HG03378 (cell line): ENCODE measurements at regions not wholly inside any gene's neighbourhood (a gene's known extent, or its start where the extent isn't known, plus 50 kb on each side); places are given as distances from the start of the nearest gene placed in this dataset.

Experiments
- ATAC-seq: cut with Tn5 transposase; IDR thresholded peaks from one replicate; pipeline ENCODE4 v1.9.1; 2021; ENCODE audit warnings: mild to moderate bottlenecking, moderate library complexity; ENCODE audit not compliant: unreplicated experiment

- no peak for ATAC-seq
These were observed 598.2 kb upstream of the SYT4 start for GRCh38 chr18:43875511-43875910.

GRCh38 chr18:43876286-43876685, 599.0 kb upstream of the SYT4 start:
- no peak for ATAC-seq

GRCh38 chr18:43876748-43877147, 599.5 kb upstream of the SYT4 start:
- no peak for ATAC-seq

GRCh38 chr18:43877616-43878321, 600.5 kb upstream of the SYT4 start:
- no peak for ATAC-seq

GRCh38 chr18:43879415-43879814, 602.1 kb upstream of the SYT4 start:
- no peak for ATAC-seq

- no peak for ATAC-seq
These were observed 605.2 kb upstream of the SYT4 start for GRCh38 chr18:43882358-43883055.

GRCh38 chr18:43883886-43884285, 606.6 kb upstream of the SYT4 start:
- ATAC-seq: no peak

GRCh38 chr18:43886341-43886740, 609.1 kb upstream of the SYT4 start:
- ATAC-seq: no peak

GRCh38 chr18:43887491-43887890, 610.2 kb upstream of the SYT4 start:
- no peak for ATAC-seq

GRCh38 chr18:43888598-43888997, 611.3 kb upstream of the SYT4 start:
- no peak for ATAC-seq

GRCh38 chr18:43893001-43893637, 615.8 kb upstream of the SYT4 start:
- no peak for ATAC-seq

GRCh38 chr18:43904209-43904837, 627.0 kb upstream of the SYT4 start:
- ATAC-seq: no peak

GRCh38 chr18:43914018-43914417, 636.7 kb upstream of the SYT4 start:
- no peak for ATAC-seq

GRCh38 chr18:43916984-43917383, 639.7 kb upstream of the SYT4 start:
- no peak for ATAC-seq

- ATAC-seq: no peak
These were observed 640.2 kb upstream of the SYT4 start for GRCh38 chr18:43917520-43917919.

GRCh38 chr18:43919551-43919950, 642.3 kb upstream of the SYT4 start:
- ATAC-seq: no peak

GRCh38 chr18:43931439-43931838, 654.1 kb upstream of the SYT4 start:
- no peak for ATAC-seq

GRCh38 chr18:43932140-43932539, 654.9 kb upstream of the SYT4 start:
- no peak for ATAC-seq

- ATAC-seq: no peak
These were observed 655.9 kb upstream of the SYT4 start for GRCh38 chr18:43933177-43933576.

GRCh38 chr18:43934322-43934721, 657.0 kb upstream of the SYT4 start:
- no peak for ATAC-seq

GRCh38 chr18:43934781-43935471, 657.6 kb upstream of the SYT4 start:
- no peak for ATAC-seq
